Activated CD4-positive, alpha-beta T cell treated with anti-CD3 and anti-CD28 coated beads, Interleukin-2, amount 10 ng/mL, durations not matched to agents 7 days and 5 days (primary cell): ENCODE measurements at regions not wholly inside any gene's neighbourhood (a gene's known extent, or its start where the extent isn't known, plus 50 kb on each side); places are given as distances from the start of the nearest gene placed in this dataset.

ENCODE experiments used
- CTCF ChIA-PET: fragments of 350-600 bp; sonication (Branson Sonifier 250); formaldehyde crosslinking; loops from one replicate; lab custom pipeline; 2021; ENCODE audit warnings: antibody characterized with exemption; lab: Charles Lee
- POLR2A ChIA-PET: fragments of 350-600 bp; sonication (Branson Sonifier 250); formaldehyde crosslinking; loops from one replicate; lab custom pipeline; 2021; ENCODE audit warnings: antibody characterized with exemption; lab: Charles Lee
- DNase-seq: peaks from one replicate; pipeline ENCODE4 v3.0.0-alpha.2; 2020
- H3K27ac Mint-ChIP-seq: one replicate; pipeline ENCODE4 v1.8.0; 2021; ENCODE audit warnings: mild to moderate bottlenecking, moderate library complexity, mixed read lengths
- H3K27me3 Mint-ChIP-seq: one replicate; pipeline ENCODE4 v1.8.0; 2021; ENCODE audit warnings: mixed read lengths
- H3K36me3 Mint-ChIP-seq: one replicate; pipeline ENCODE4 v1.8.0; 2021; ENCODE audit warnings: low read depth, mixed read lengths
- H3K4me1 Mint-ChIP-seq: one replicate; pipeline ENCODE4 v1.8.0; 2021; ENCODE audit warnings: mixed read lengths
- H3K4me3 Mint-ChIP-seq: one replicate; pipeline ENCODE4 v1.8.0; 2021; ENCODE audit warnings: mild to moderate bottlenecking, moderate library complexity, mixed read lengths
- H3K9me3 Mint-ChIP-seq: one replicate; pipeline ENCODE4 v1.8.0; 2021; ENCODE audit warnings: mixed read lengths

- Mint-ChIP-seq H3K27me3 (no peaks in the 10 kb centered on the region), H3K27ac (no peak overlapping the region), H3K4me3 (no peak overlapping the region), H3K4me1 (no peaks in the 10 kb centered on the region), H3K36me3 (no peaks in the 10 kb centered on the region), H3K9me3 (no peaks in the 10 kb centered on the region)
- DNase-seq, result no peak
- ChIA-PET CTCF (no interaction called here), POLR2A (no interaction called here)
Measured at GRCh38 chr2:144067506-144067905, 452.4 kb downstream of the ZEB2 start.

GRCh38 chr2:144063602-144064001, 456.3 kb downstream of the ZEB2 start:
- no peaks in the 10 kb centered on the region for H3K36me3 Mint-ChIP-seq
- ChIA-PET CTCF (interaction anchor here (0.7 kb wide), 1 partner anchor 51 kb away, joined by 3 read pairs; no protein-coding TSS in a partner anchor), POLR2A (no interaction called here)
- no peak overlapping the region for H3K4me3 Mint-ChIP-seq
- no peak overlapping the region for H3K27ac Mint-ChIP-seq
- no peaks in the 10 kb centered on the region for H3K27me3 Mint-ChIP-seq
- no peak for DNase-seq
- no peaks in the 10 kb centered on the region for H3K9me3 Mint-ChIP-seq
- H3K4me1 Mint-ChIP-seq, result no peaks in the 10 kb centered on the region

GRCh38 chr2:144054911-144055310, 465.0 kb downstream of the ZEB2 start:
- Mint-ChIP-seq H3K9me3 (no peaks in the 10 kb centered on the region), H3K27me3 (no peaks in the 10 kb centered on the region), H3K36me3 (no peaks in the 10 kb centered on the region), H3K4me1 (no peaks in the 10 kb centered on the region), H3K4me3 (no peak overlapping the region), H3K27ac (no peak overlapping the region)
- DNase-seq, result no peak
- ChIA-PET CTCF (no interaction called here), POLR2A (no interaction called here)

- Mint-ChIP-seq H3K36me3 (no peaks in the 10 kb centered on the region), H3K9me3 (no peaks in the 10 kb centered on the region)
- POLR2A ChIA-PET, result no interaction called here
Measured at GRCh38 chr2:144052083-144052482, 467.8 kb downstream of the ZEB2 start.

GRCh38 chr2:144049137-144049536, 470.8 kb downstream of the ZEB2 start:
- no peak overlapping the region for H3K27ac Mint-ChIP-seq
- ChIA-PET POLR2A (no interaction called here), CTCF (no interaction called here)
- no peak overlapping the region for H3K4me3 Mint-ChIP-seq
- no peaks in the 10 kb centered on the region for H3K9me3 Mint-ChIP-seq
- no peaks in the 10 kb centered on the region for H3K27me3 Mint-ChIP-seq
- no peak for DNase-seq
- no peaks in the 10 kb centered on the region for H3K36me3 Mint-ChIP-seq
- H3K4me1 Mint-ChIP-seq, result no peaks in the 10 kb centered on the region

More at GRCh38 chr2:144052083-144052482, 467.8 kb downstream of the ZEB2 start:
- no peaks in the 10 kb centered on the region for H3K27me3 Mint-ChIP-seq
- H3K27ac Mint-ChIP-seq, result no peak overlapping the region
- no peak for DNase-seq
- CTCF ChIA-PET, result no interaction called here
- no peaks in the 10 kb centered on the region for H3K4me1 Mint-ChIP-seq
- no peak overlapping the region for H3K4me3 Mint-ChIP-seq

- no peak for DNase-seq
- Mint-ChIP-seq H3K27ac (no peak overlapping the region), H3K36me3 (no peaks in the 10 kb centered on the region), H3K4me1 (no peaks in the 10 kb centered on the region), H3K4me3 (no peak overlapping the region), H3K27me3 (no peaks in the 10 kb centered on the region), H3K9me3 (no peaks in the 10 kb centered on the region)
- ChIA-PET POLR2A (no interaction called here), CTCF (interaction anchor here (1.2 kb wide), 1 partner anchor 15 kb away, joined by 3 read pairs; no protein-coding TSS in a partner anchor)
Measured at GRCh38 chr2:144048631-144049060, 471.3 kb downstream of the ZEB2 start.

- POLR2A ChIA-PET, result no interaction called here
- no peak overlapping the region for H3K4me3 Mint-ChIP-seq
- DNase-seq, result no peak
- no peaks in the 10 kb centered on the region for H3K36me3 Mint-ChIP-seq
- CTCF ChIA-PET, result interaction anchor here (0.9 kb wide), 1 partner anchor 19 kb away, joined by 3 read pairs; no protein-coding TSS in a partner anchor
- H3K27ac Mint-ChIP-seq, result no peak overlapping the region
- H3K27me3 Mint-ChIP-seq, result no peaks in the 10 kb centered on the region
- no peaks in the 10 kb centered on the region for H3K9me3 Mint-ChIP-seq
- H3K4me1 Mint-ChIP-seq, result peaks cover 2% of the 10 kb centered on the region
Measured at GRCh38 chr2:144042751-144043150, 477.2 kb downstream of the ZEB2 start.

- no peak overlapping the region for H3K4me3 Mint-ChIP-seq
- no peak overlapping the region for H3K27ac Mint-ChIP-seq
- H3K4me1 Mint-ChIP-seq, result peaks cover 2% of the 10 kb centered on the region
- no peaks in the 10 kb centered on the region for H3K27me3 Mint-ChIP-seq
- CTCF ChIA-PET, result interaction anchor here (1.0 kb wide), 1 partner anchor 448 kb away, joined by 3 read pairs; no protein-coding TSS in a partner anchor
- H3K36me3 Mint-ChIP-seq, result no peaks in the 10 kb centered on the region
- H3K9me3 Mint-ChIP-seq, result no peaks in the 10 kb centered on the region
- POLR2A ChIA-PET, result no interaction called here
- no peak for DNase-seq
Measured at GRCh38 chr2:144041612-144042011, 478.3 kb downstream of the ZEB2 start.

- no peak overlapping the region for H3K27ac Mint-ChIP-seq
Measured at GRCh38 chr2:144040834-144041233, 479.1 kb downstream of the ZEB2 start.

GRCh38 chr2:144032566-144032965, 487.4 kb downstream of the ZEB2 start:
- H3K4me3 Mint-ChIP-seq, result no peak overlapping the region
- no peaks in the 10 kb centered on the region for H3K36me3 Mint-ChIP-seq
- H3K27ac Mint-ChIP-seq, result no peak overlapping the region
- ChIA-PET POLR2A (no interaction called here), CTCF (no interaction called here)
- H3K4me1 Mint-ChIP-seq, result no peaks in the 10 kb centered on the region
- H3K9me3 Mint-ChIP-seq, result peaks cover 3% of the 10 kb centered on the region
- DNase-seq, result no peak
- H3K27me3 Mint-ChIP-seq, result no peaks in the 10 kb centered on the region

More at GRCh38 chr2:144040834-144041233, 479.1 kb downstream of the ZEB2 start:
- no peaks in the 10 kb centered on the region for H3K9me3 Mint-ChIP-seq
- no peak overlapping the region for H3K4me3 Mint-ChIP-seq
- ChIA-PET POLR2A (no interaction called here), CTCF (no interaction called here)
- DNase-seq, result no peak
- peaks cover 2% of the 10 kb centered on the region for H3K4me1 Mint-ChIP-seq
- H3K27me3 Mint-ChIP-seq, result no peaks in the 10 kb centered on the region
- no peaks in the 10 kb centered on the region for H3K36me3 Mint-ChIP-seq

GRCh38 chr2:144030791-144031190, 489.1 kb downstream of the ZEB2 start:
- DNase-seq, result no peak
- Mint-ChIP-seq H3K36me3 (no peaks in the 10 kb centered on the region), H3K4me3 (no peak overlapping the region), H3K27ac (no peak overlapping the region), H3K27me3 (no peaks in the 10 kb centered on the region), H3K9me3 (peaks cover 3% of the 10 kb centered on the region), H3K4me1 (no peaks in the 10 kb centered on the region)
- CTCF ChIA-PET, result interaction anchor here (0.5 to 0.7 kb wide), 2 partner anchors 76 to 284 kb away, joined by 3 to 4 read pairs; no protein-coding TSS in a partner anchor
- POLR2A ChIA-PET, result no interaction called here

GRCh38 chr2:144027593-144027992, 492.3 kb downstream of the ZEB2 start:
- ChIA-PET CTCF (no interaction called here), POLR2A (no interaction called here)
- Mint-ChIP-seq H3K27me3 (no peaks in the 10 kb centered on the region), H3K27ac (no peak overlapping the region), H3K4me3 (no peak overlapping the region), H3K9me3 (no peaks in the 10 kb centered on the region), H3K4me1 (no peaks in the 10 kb centered on the region), H3K36me3 (no peaks in the 10 kb centered on the region)
- DNase-seq, result no peak

GRCh38 chr2:144026753-144027152, 493.2 kb downstream of the ZEB2 start:
- ChIA-PET CTCF (no interaction called here), POLR2A (no interaction called here)
- no peak for DNase-seq
- Mint-ChIP-seq H3K27ac (no peak overlapping the region), H3K36me3 (no peaks in the 10 kb centered on the region), H3K27me3 (no peaks in the 10 kb centered on the region), H3K9me3 (no peaks in the 10 kb centered on the region), H3K4me1 (no peaks in the 10 kb centered on the region), H3K4me3 (no peak overlapping the region)

GRCh38 chr2:144020047-144020446, 499.9 kb downstream of the ZEB2 start:
- H3K36me3 Mint-ChIP-seq, result no peaks in the 10 kb centered on the region
- POLR2A ChIA-PET, result no interaction called here
- H3K4me1 Mint-ChIP-seq, result no peaks in the 10 kb centered on the region
- H3K27ac Mint-ChIP-seq, result no peak overlapping the region
- no peaks in the 10 kb centered on the region for H3K9me3 Mint-ChIP-seq
- H3K4me3 Mint-ChIP-seq, result no peak overlapping the region
- DNase-seq, result no peak
- CTCF ChIA-PET, result no interaction called here
- no peaks in the 10 kb centered on the region for H3K27me3 Mint-ChIP-seq
